Tibial nerve (tissue), 4 donors: ENCODE measurements at regions not wholly inside any gene's neighbourhood (a gene's known extent, or its start where the extent isn't known, plus 50 kb on each side); places are given as distances from the start of the nearest gene placed in this dataset.

Experiments
- CTCF ChIP-seq, 5 experiments: fragments of 200-600 bp in 3 of 5; fragments of 450-650 bp in 2 of 5; sonication (generic) in 3 of 5; IDR thresholded peaks; one replicate each; pipeline ENCODE4 v1.5.1; 2016 to 2019; ENCODE audit warnings: antibody characterized with exemption in 5 of 5, mild to moderate bottlenecking in 3 of 5, moderate library complexity in 2 of 5
- EP300 ChIP-seq, 2 donors: sonication (generic); formaldehyde crosslinking; IDR thresholded peaks; one replicate each; pipeline ENCODE4 v1.6.1; 2017; ENCODE audit warnings: antibody characterized with exemption in 2 of 2, mild to moderate bottlenecking in 1 of 2
- POLR2A ChIP-seq, 2 donors: fragments of 450-650 bp; IDR thresholded peaks; one replicate each; pipeline ENCODE4 v1.6.1; 2017; ENCODE audit warnings: antibody characterized with exemption in 2 of 2, mild to moderate bottlenecking in 2 of 2, moderate library complexity in 2 of 2

DNA sequence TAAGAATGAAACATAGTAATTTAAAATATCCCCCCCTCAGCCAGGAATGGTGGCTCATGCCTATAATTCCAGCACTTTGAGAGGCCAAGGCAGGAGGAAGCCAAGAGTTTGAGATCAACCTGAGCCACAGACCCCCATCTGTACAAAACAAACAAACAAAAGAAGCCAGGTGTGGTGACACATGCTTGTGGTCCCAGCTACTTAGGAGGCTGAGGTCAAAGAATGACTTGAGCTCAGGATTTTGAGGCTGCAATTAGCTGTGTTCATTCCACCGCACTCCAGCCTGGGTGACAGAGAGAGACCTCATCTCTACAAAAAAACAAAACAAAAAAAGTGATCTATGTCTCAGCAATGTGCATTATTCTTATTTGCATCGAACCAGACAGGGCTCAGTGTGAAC, 800.8 kb downstream of the MCTP2 start:
- TF ChIP-seq POLR2A (IDR thresholded peaks at IDR 0.05) (no peak), CTCF (IDR thresholded peaks at IDR 0.05) (no peak), EP300 (IDR thresholded peaks at IDR 0.05) (no peak)
